Naive thymus-derived CD4-positive, alpha-beta T cell (primary cell): ENCODE measurements at regions not wholly inside any gene's neighbourhood (a gene's known extent, or its start where the extent isn't known, plus 50 kb on each side); places are given as distances from the start of the nearest gene placed in this dataset.

Experiments
- ATAC-seq: fragments of 150-1000 bp; cut with Tn5 transposase; 2 replicates; pipeline ENCODE4 v1.10.0; 2021; ENCODE audit warnings: mild to moderate bottlenecking, moderate library complexity
- CTCF ChIA-PET: fragments of 350-600 bp; sonication (Branson Sonifier 250); formaldehyde crosslinking; loops from one replicate; lab custom pipeline; 2021; ENCODE audit warnings: antibody characterized with exemption; lab: Charles Lee
- POLR2A ChIA-PET: fragments of 350-600 bp; sonication (Branson Sonifier 250); formaldehyde crosslinking; loops from one replicate; lab custom pipeline; 2021; ENCODE audit warnings: antibody characterized with exemption, inconsistent platforms; lab: Charles Lee
- DNase-seq, 9 donors: peaks; one replicate each; pipeline versions ENCODE4 v3.0.0 to v3.0.0-alpha.2; 2020 to 2022; ENCODE audit warnings: mixed read lengths in 1 of 9
- H3K27ac ChIP-seq: one replicate; pipeline ENCODE4 v1.7.0; 2013; ENCODE audit warnings: mild to moderate bottlenecking, low read depth, low read length, moderate library complexity
- H3K27me3 ChIP-seq, 2 donors: one replicate each; pipeline ENCODE4 v1.7.0; 2013; ENCODE audit warnings: low read length in 2 of 2, mild to moderate bottlenecking in 2 of 2, moderate library complexity in 2 of 2; ENCODE audit not compliant: control insufficient read depth in 2 of 2, insufficient read depth in 2 of 2
- H3K36me3 ChIP-seq, 3 experiments: 1 replicate in 2 of 3; 2 replicates in 1 of 3; pipeline ENCODE4 v1.7.0; 2013; ENCODE audit warnings: low read length in 3 of 3, mild to moderate bottlenecking in 3 of 3, moderate library complexity in 1 of 3; ENCODE audit not compliant: insufficient read depth in 3 of 3, control insufficient read depth in 2 of 3
- H3K4me1 ChIP-seq, 2 donors: one replicate each; pipeline ENCODE4 v1.7.0; 2013; ENCODE audit warnings: low read length in 2 of 2, mild to moderate bottlenecking in 2 of 2, moderate library complexity in 1 of 2; ENCODE audit not compliant: control insufficient read depth in 2 of 2, insufficient read depth in 2 of 2
- H3K4me3 ChIP-seq: 2 replicates; pipeline ENCODE4 v1.7.0; 2013; ENCODE audit warnings: mild to moderate bottlenecking, low read length
- H3K9me3 ChIP-seq, 3 experiments: 1 replicate in 2 of 3; 2 replicates in 1 of 3; pipeline ENCODE4 v1.7.0; 2013; ENCODE audit warnings: low read length in 3 of 3; ENCODE audit not compliant: control insufficient read depth in 2 of 3
- H3K27ac Mint-ChIP-seq, 9 donors: one replicate each; pipeline ENCODE4 v1.8.0; 2020 to 2022; ENCODE audit warnings: mixed read lengths in 9 of 9, mild to moderate bottlenecking in 8 of 9, moderate library complexity in 5 of 9, inconsistent platforms in 2 of 9
- H3K27me3 Mint-ChIP-seq, 5 donors: one replicate each; pipeline ENCODE4 v1.8.0; 2021 to 2022; ENCODE audit warnings: mixed read lengths in 5 of 5, mild to moderate bottlenecking in 1 of 5
- H3K36me3 Mint-ChIP-seq, 5 donors: one replicate each; pipeline ENCODE4 v1.8.0; 2020 to 2022; ENCODE audit warnings: mixed read lengths in 5 of 5, mild to moderate bottlenecking in 3 of 5, inconsistent platforms in 1 of 5
- H3K4me1 Mint-ChIP-seq, 7 donors: one replicate each; pipeline ENCODE4 v1.8.0; 2020 to 2022; ENCODE audit warnings: mixed read lengths in 7 of 7, mild to moderate bottlenecking in 3 of 7, inconsistent platforms in 1 of 7
- H3K4me3 Mint-ChIP-seq, 10 donors: one replicate each; pipeline ENCODE4 v1.8.0; 2020 to 2022; ENCODE audit warnings: mild to moderate bottlenecking in 10 of 10, mixed read lengths in 10 of 10, moderate library complexity in 6 of 10, inconsistent platforms in 2 of 10
- H3K9me3 Mint-ChIP-seq, 11 donors: one replicate each; pipeline ENCODE4 v1.8.0; 2020 to 2022; ENCODE audit warnings: mixed read lengths in 11 of 11, mild to moderate bottlenecking in 4 of 11, inconsistent platforms in 1 of 11, moderate library complexity in 1 of 11
- intact Hi-C, 2 donors: fragments of 100-400 bp; cut with micrococcal nuclease; formaldehyde crosslinking; loops; one replicate each; pipeline ENCODE4 v1.15.1; 2023

GRCh38 chr2:179354739-179355537 is 90.3 kb upstream of the SESTD1 start:
- Mint-ChIP-seq H3K27ac (no peak overlapping the region), H3K36me3 (no peaks in the 10 kb centered on the region), H3K4me1 (peaks cover 0 to 2% (median 0%) of the 10 kb centered on the region in 7 donors), H3K27me3 (peaks cover 0 to 21% (median 9%) of the 10 kb centered on the region in 5 donors), H3K9me3 (no peaks in the 10 kb centered on the region), H3K4me3 (no peak overlapping the region)
- H3K27ac ChIP-seq: no peak overlapping the region
- ChIA-PET CTCF (no interaction called here), POLR2A (no interaction called here)
- intact Hi-C loops: no loop called here
- H3K27me3 ChIP-seq: no peaks in the 10 kb centered on the region
- no peak for DNase-seq
- no peaks in the 10 kb centered on the region for H3K9me3 ChIP-seq
- no peaks in the 10 kb centered on the region for H3K36me3 ChIP-seq
- H3K4me1 ChIP-seq: no peaks in the 10 kb centered on the region
- ATAC-seq: no peak
- H3K4me3 ChIP-seq: no peak overlapping the region

GRCh38 chr2:179354296-179354695 is 89.7 kb upstream of the SESTD1 start:
- Mint-ChIP-seq H3K36me3 (no peaks in the 10 kb centered on the region), H3K4me1 (peaks cover 0 to 2% (median 0%) of the 10 kb centered on the region in 7 donors), H3K27me3 (peaks cover 0 to 21% (median 9%) of the 10 kb centered on the region in 5 donors), H3K4me3 (no peak overlapping the region), H3K27ac (no peak overlapping the region), H3K9me3 (no peaks in the 10 kb centered on the region)
- no peaks in the 10 kb centered on the region for H3K9me3 ChIP-seq
- ATAC-seq: no peak
- DNase-seq: no peak
- H3K4me1 ChIP-seq: no peaks in the 10 kb centered on the region
- CTCF ChIA-PET: no interaction called here
- H3K27ac ChIP-seq: no peak overlapping the region
- H3K4me3 ChIP-seq: no peak overlapping the region
- intact Hi-C loops: no loop called here
- H3K36me3 ChIP-seq: no peaks in the 10 kb centered on the region
- POLR2A ChIA-PET: no interaction called here
- H3K27me3 ChIP-seq: no peaks in the 10 kb centered on the region

- DNase-seq (no peak), ATAC-seq (no peak)
- intact Hi-C loops: no loop called here
- Histone ChIP-seq H3K4me1 (no peaks in the 10 kb centered on the region), H3K4me3 (no peak overlapping the region), H3K36me3 (no peaks in the 10 kb centered on the region), H3K27me3 (no peaks in the 10 kb centered on the region), H3K9me3 (no peaks in the 10 kb centered on the region), H3K27ac (no peak overlapping the region)
- H3K27me3 Mint-ChIP-seq: peaks cover 0 to 21% (median 9%) of the 10 kb centered on the region in 5 donors
- H3K36me3 Mint-ChIP-seq: no peaks in the 10 kb centered on the region
- H3K27ac Mint-ChIP-seq: no peak overlapping the region
- H3K4me3 Mint-ChIP-seq: no peak overlapping the region
- POLR2A ChIA-PET: no interaction called here
- H3K9me3 Mint-ChIP-seq: no peaks in the 10 kb centered on the region
- CTCF ChIA-PET: interaction anchor here (0.7 kb wide), 1 partner anchor 10 kb away, joined by 3 read pairs; no protein-coding TSS in a partner anchor
- peaks cover 0 to 2% (median 0%) of the 10 kb centered on the region in 7 donors for H3K4me1 Mint-ChIP-seq
These were observed 87.5 kb upstream of the SESTD1 start for GRCh38 chr2:179352181-179352580.

- intact Hi-C loops: no loop called here
- ATAC-seq (no peak), DNase-seq (no peak)
- Histone ChIP-seq H3K9me3 (no peaks in the 10 kb centered on the region), H3K27me3 (no peaks in the 10 kb centered on the region), H3K27ac (no peak overlapping the region), H3K4me3 (no peak overlapping the region), H3K36me3 (no peaks in the 10 kb centered on the region), H3K4me1 (no peaks in the 10 kb centered on the region)
- Mint-ChIP-seq H3K36me3 (no peaks in the 10 kb centered on the region), H3K4me3 (no peak overlapping the region), H3K4me1 (peaks cover 0 to 2% (median 0%) of the 10 kb centered on the region in 7 donors), H3K9me3 (no peaks in the 10 kb centered on the region), H3K27ac (no peak overlapping the region), H3K27me3 (peaks cover 0 to 16% (median 1%) of the 10 kb centered on the region in 5 donors)
- ChIA-PET CTCF (no interaction called here), POLR2A (no interaction called here)
These were observed 86.4 kb upstream of the SESTD1 start for GRCh38 chr2:179351057-179351456.

GRCh38 chr2:179349670-179350303 is 85.2 kb upstream of the SESTD1 start:
- POLR2A ChIA-PET: no interaction called here
- no peaks in the 10 kb centered on the region for H3K36me3 ChIP-seq
- CTCF ChIA-PET: no interaction called here
- no peaks in the 10 kb centered on the region for H3K9me3 ChIP-seq
- DNase-seq (no peak), ATAC-seq (no peak)
- intact Hi-C loops: no loop called here
- Mint-ChIP-seq H3K4me3 (no peak overlapping the region), H3K9me3 (no peaks in the 10 kb centered on the region), H3K36me3 (no peaks in the 10 kb centered on the region), H3K27me3 (peaks cover 0 to 14% (median 0%) of the 10 kb centered on the region in 5 donors), H3K4me1 (peaks cover 0 to 2% (median 0%) of the 10 kb centered on the region in 7 donors), H3K27ac (no peak overlapping the region)
- H3K27ac ChIP-seq: no peak overlapping the region
- no peak overlapping the region for H3K4me3 ChIP-seq
- no peaks in the 10 kb centered on the region for H3K4me1 ChIP-seq
- no peaks in the 10 kb centered on the region for H3K27me3 ChIP-seq

GRCh38 chr2:179348906-179349305 is 84.3 kb upstream of the SESTD1 start:
- no peaks in the 10 kb centered on the region for H3K9me3 ChIP-seq
- H3K4me1 ChIP-seq: no peaks in the 10 kb centered on the region
- ATAC-seq (no peak), DNase-seq (no peak)
- no peaks in the 10 kb centered on the region for H3K36me3 ChIP-seq
- Mint-ChIP-seq H3K27me3 (peaks cover 0 to 14% (median 0%) of the 10 kb centered on the region in 5 donors), H3K9me3 (no peaks in the 10 kb centered on the region), H3K27ac (no peak overlapping the region), H3K4me3 (no peak overlapping the region), H3K36me3 (no peaks in the 10 kb centered on the region), H3K4me1 (peaks cover 0 to 2% (median 0%) of the 10 kb centered on the region in 7 donors)
- H3K27ac ChIP-seq: no peak overlapping the region
- H3K4me3 ChIP-seq: no peak overlapping the region
- intact Hi-C loops: no loop called here
- no peaks in the 10 kb centered on the region for H3K27me3 ChIP-seq
- ChIA-PET POLR2A (no interaction called here), CTCF (no interaction called here)
